Astrocyte (in vitro differentiated cells and primary cell): ENCODE measurements at regions not wholly inside any gene's neighbourhood (a gene's known extent, or its start where the extent isn't known, plus 50 kb on each side); places are given as distances from the start of the nearest gene placed in this dataset.

Experiments
- CTCF ChIP-seq: IDR thresholded peaks from 2 replicates; pipeline ENCODE4 v1.5.1; 2011; ENCODE audit warnings: low read depth, mild to moderate bottlenecking, inconsistent platforms, low read length, moderate library complexity; ENCODE audit not compliant: insufficient read depth
- EZH2 ChIP-seq: IDR thresholded peaks from 2 replicates; pipeline ENCODE4 v1.6.1; 2012; ENCODE audit warnings: mild to moderate bottlenecking, low read length, inconsistent platforms; ENCODE audit not compliant: insufficient read depth

GRCh38 chr5:27125856-27126255, 87.5 kb upstream of the CDH9 start:
- TF ChIP-seq EZH2: no peak
- TF ChIP-seq CTCF: no peak
